Activated T-cell treated with anti-CD3 and anti-CD28 coated beads, Interleukin-2, amount 50 U/mL, for 72 hours (primary cell): ENCODE measurements at regions not wholly inside any gene's neighbourhood (a gene's known extent, or its start where the extent isn't known, plus 50 kb on each side); places are given as distances from the start of the nearest gene placed in this dataset.
"Not testable (repeated sequence)": the region's sequence is repeated elsewhere in the genome, so short reads cannot be mapped to it uniquely, and the experiment has no call there.

Experiments
- ATAC-seq, 2 donors: fragments of 150-1000 bp; cut with Tn5 transposase; replicated peaks in 1 of 2; 2 replicates each; pipeline ENCODE4 v1.10.0; 2021; ENCODE audit warnings: moderate library complexity in 2 of 2, mild to moderate bottlenecking in 1 of 2
- DNase-seq, 2 donors: peaks; one replicate each; pipeline ENCODE4 v3.0.0; 2021 to 2022; ENCODE audit warnings: mixed read lengths in 1 of 2
- H3K27ac Mint-ChIP-seq: one replicate; pipeline ENCODE4 v1.8.0; 2022; ENCODE audit warnings: mild to moderate bottlenecking, moderate library complexity, mixed read lengths
- H3K27me3 Mint-ChIP-seq: one replicate; pipeline ENCODE4 v1.8.0; 2022; ENCODE audit warnings: low read depth, mixed read lengths
- H3K36me3 Mint-ChIP-seq, 2 donors: one replicate each; pipeline ENCODE4 v1.8.0; 2022; ENCODE audit warnings: mixed read lengths in 2 of 2, mild to moderate bottlenecking in 1 of 2; ENCODE audit not compliant: insufficient read depth in 2 of 2
- H3K4me1 Mint-ChIP-seq: one replicate; pipeline ENCODE4 v1.8.0; 2022; ENCODE audit warnings: low read depth, mixed read lengths
- H3K4me3 Mint-ChIP-seq, 2 donors: one replicate each; pipeline ENCODE4 v1.8.0; 2022; ENCODE audit warnings: mild to moderate bottlenecking in 2 of 2, mixed read lengths in 2 of 2, moderate library complexity in 2 of 2
- H3K9me3 Mint-ChIP-seq, 2 donors: one replicate each; pipeline ENCODE4 v1.8.0; 2022; ENCODE audit warnings: mixed read lengths in 2 of 2

DNA sequence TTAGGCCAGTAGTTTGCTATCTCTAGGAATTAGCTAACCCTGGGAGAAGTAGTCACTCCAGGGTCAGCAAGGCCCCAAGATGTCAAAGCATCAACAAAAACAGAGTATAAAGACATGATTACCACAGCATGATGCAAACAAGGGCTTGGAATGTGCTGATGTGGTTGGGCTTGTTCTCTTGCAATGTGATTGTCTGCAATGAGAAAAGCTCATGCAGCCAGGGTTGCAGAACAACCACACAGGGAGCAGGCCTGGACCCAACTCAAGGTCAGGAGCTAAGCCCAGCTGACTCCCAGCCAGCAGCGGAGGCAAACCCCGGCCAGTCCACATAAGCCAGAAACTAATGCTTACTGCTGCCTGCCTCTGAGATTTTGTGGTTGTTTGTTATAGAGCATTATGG is 132.4 kb upstream of the ZC3H12C start:
- Mint-ChIP-seq H3K4me1 (peaks cover 4% of the 10 kb centered on the region), H3K36me3 (no peaks in the 10 kb centered on the region), H3K4me3 (no peak overlapping the region), H3K27ac (no peak overlapping the region), H3K27me3 (no peaks in the 10 kb centered on the region), H3K9me3 (peaks cover 0 to 2% of the 10 kb centered on the region in 2 donors)
- DNase-seq (no peak), ATAC-seq (no peak)

GRCh38 chr11:109961261-109961660 is 131.9 kb upstream of the ZC3H12C start:
- DNase-seq (no peak), ATAC-seq (no peak)
- Mint-ChIP-seq H3K27ac (no peak overlapping the region), H3K27me3 (no peaks in the 10 kb centered on the region), H3K4me3 (no peak overlapping the region), H3K4me1 (peaks cover 6% of the 10 kb centered on the region), H3K9me3 (peaks cover 0 to 2% of the 10 kb centered on the region in 2 donors), H3K36me3 (no peaks in the 10 kb centered on the region)

GRCh38 chr11:109963101-109963500 is 130.1 kb upstream of the ZC3H12C start:
- DNase-seq = no peak
- Mint-ChIP-seq H3K4me3 (no peak overlapping the region), H3K9me3 (peaks cover 0 to 4% of the 10 kb centered on the region in 2 donors), H3K4me1 (peaks cover 6% of the 10 kb centered on the region), H3K27ac (no peak overlapping the region), H3K27me3 (no peaks in the 10 kb centered on the region), H3K36me3 (no peaks in the 10 kb centered on the region)
- no peak for ATAC-seq

GRCh38 chr11:109964487-109964886 is 128.7 kb upstream of the ZC3H12C start:
- Mint-ChIP-seq H3K4me1 (peaks cover 6% of the 10 kb centered on the region), H3K27ac (no peak overlapping the region), H3K36me3 (no peaks in the 10 kb centered on the region), H3K9me3 (peaks cover 0 to 4% of the 10 kb centered on the region in 2 donors), H3K27me3 (peaks cover 8% of the 10 kb centered on the region), H3K4me3 (no peak overlapping the region)
- DNase-seq = no peak
- no peak for ATAC-seq

DNA sequence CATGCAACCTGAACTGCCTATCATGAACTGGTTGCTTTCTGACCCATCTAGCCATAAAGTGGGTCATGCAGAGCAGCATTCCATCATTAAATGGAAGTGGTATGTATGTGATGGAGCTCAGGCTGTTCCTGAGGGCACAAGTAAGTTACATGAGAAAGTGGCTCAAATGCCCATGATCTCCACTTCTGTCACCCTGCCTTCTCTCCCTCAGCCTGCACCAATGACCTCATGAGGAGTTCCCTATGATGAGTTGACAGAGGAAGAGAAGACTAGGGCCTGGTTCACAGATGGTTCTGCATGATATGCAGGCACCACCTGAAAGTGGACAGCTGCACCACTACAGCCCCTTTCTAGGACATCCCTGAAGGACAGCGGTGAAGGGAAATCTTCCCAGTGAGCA is 127.7 kb upstream of the ZC3H12C start:
- not testable (repeated sequence) for H3K4me1 Mint-ChIP-seq, H3K4me3 Mint-ChIP-seq, H3K36me3 Mint-ChIP-seq, ATAC-seq, DNase-seq, H3K9me3 Mint-ChIP-seq, H3K27ac Mint-ChIP-seq, H3K27me3 Mint-ChIP-seq

- H3K9me3 Mint-ChIP-seq, H3K27me3 Mint-ChIP-seq, ATAC-seq, H3K36me3 Mint-ChIP-seq, DNase-seq, H3K27ac Mint-ChIP-seq, H3K4me3 Mint-ChIP-seq: not testable (repeated sequence)
- H3K4me1 Mint-ChIP-seq = peaks cover 14% of the 10 kb centered on the region
These were observed 127.3 kb upstream of the ZC3H12C start for GRCh38 chr11:109965926-109966325.

DNA sequence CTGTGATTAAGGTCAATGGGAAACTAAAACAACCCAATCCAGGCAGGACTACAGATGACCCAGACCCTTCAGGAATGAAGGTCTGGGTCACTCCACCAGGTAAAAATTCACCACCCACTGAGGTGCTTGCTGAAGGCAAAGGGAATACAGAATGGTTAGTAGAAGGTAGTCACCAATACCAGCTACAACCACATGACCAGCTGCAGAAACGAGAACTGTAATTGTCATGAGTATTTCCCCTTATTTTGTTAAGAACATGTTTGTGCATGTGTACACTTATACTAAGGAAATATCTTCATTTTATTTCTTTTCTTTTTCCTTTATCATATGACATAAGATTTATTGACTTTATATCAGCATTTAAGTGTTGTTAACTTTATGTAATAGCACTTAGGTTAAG is 126.1 kb upstream of the ZC3H12C start:
- peaks cover 18% of the 10 kb centered on the region for H3K4me1 Mint-ChIP-seq
- H3K36me3 Mint-ChIP-seq, DNase-seq, H3K27me3 Mint-ChIP-seq, ATAC-seq, H3K4me3 Mint-ChIP-seq, H3K9me3 Mint-ChIP-seq, H3K27ac Mint-ChIP-seq: not testable (repeated sequence)

- ATAC-seq (no peak), DNase-seq (no peak)
- Mint-ChIP-seq H3K27ac (no peak overlapping the region), H3K4me3 (no peak overlapping the region), H3K27me3 (peaks cover 8% of the 10 kb centered on the region), H3K36me3 (no peaks in the 10 kb centered on the region), H3K9me3 (peaks cover 0 to 4% of the 10 kb centered on the region in 2 donors), H3K4me1 (peaks cover 18% of the 10 kb centered on the region)
These were observed 124.9 kb upstream of the ZC3H12C start for GRCh38 chr11:109968299-109968698.

DNA sequence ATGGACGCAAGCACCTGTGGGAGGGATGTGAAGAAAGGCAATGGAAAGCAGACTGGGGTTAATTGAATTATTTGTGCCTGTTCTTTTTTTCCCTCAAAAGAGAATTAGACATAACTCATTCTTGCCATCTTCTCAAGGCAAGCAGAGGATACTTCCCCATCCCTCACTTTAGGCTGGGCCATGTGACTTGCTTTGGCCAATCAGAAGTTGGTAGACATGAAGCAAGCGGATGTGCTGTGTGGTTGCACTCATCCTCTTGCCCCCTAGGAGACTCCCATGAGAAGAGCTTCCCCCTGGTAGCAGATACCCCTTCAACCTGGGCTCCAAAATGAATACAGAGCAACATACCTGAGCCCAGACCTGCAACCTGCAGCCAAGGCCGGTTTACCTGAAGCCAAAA is 124.4 kb upstream of the ZC3H12C start:
- Mint-ChIP-seq H3K27ac (no peak overlapping the region), H3K9me3 (peaks cover 0 to 4% of the 10 kb centered on the region in 2 donors), H3K4me3 (no peak overlapping the region), H3K36me3 (no peaks in the 10 kb centered on the region), H3K27me3 (peaks cover 8% of the 10 kb centered on the region), H3K4me1 (peaks cover 18% of the 10 kb centered on the region)
- ATAC-seq (no peak), DNase-seq (no peak)

DNA sequence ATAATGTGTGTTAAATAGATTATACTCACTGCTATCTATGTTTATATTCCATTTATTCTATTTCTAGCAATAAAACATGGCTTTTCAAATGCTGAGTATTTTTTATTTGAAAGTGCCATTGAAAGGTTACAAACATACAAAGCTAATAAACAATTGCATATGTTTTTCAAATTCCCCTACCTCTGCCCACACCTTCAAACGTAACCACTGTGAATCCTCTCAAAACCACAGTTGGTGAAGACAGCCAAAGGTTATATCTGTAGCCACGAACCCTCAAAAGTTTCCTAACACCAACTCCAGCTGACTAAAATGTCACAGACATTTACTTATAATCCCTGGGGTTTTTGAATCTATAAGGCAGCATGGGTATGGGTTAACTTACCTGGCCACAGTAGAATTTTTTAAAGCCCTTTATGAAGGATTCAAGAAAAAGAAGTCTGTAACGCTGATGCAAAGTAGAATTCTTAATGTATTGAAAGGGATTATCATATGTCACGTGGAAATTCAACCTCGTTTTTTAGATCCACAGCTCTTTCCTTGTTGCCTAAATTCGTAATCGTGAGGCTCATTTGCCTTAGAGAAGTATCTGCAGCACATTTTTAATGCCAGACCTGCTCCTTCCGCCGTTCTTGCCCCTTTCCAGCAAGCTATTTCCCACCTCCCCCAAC is 122.5 kb upstream of the ZC3H12C start:
- DNase-seq = peak; percentile 6 to 17
- H3K27me3 Mint-ChIP-seq = peaks cover 13% of the 10 kb centered on the region
- ATAC-seq = peak; percentile 69 to 91
- no peak overlapping the region for H3K27ac Mint-ChIP-seq
- H3K4me3 Mint-ChIP-seq = peak overlapping the region in 1 of 2 donors; percentile 3
- H3K9me3 Mint-ChIP-seq = peaks cover 0 to 3% of the 10 kb centered on the region in 2 donors
- H3K36me3 Mint-ChIP-seq = no peaks in the 10 kb centered on the region
- peaks cover 17% of the 10 kb centered on the region for H3K4me1 Mint-ChIP-seq

- Mint-ChIP-seq H3K36me3 (no peaks in the 10 kb centered on the region), H3K4me3 (peak overlapping the region in 1 of 2 donors; percentile 3), H3K4me1 (peaks cover 12% of the 10 kb centered on the region), H3K9me3 (peaks cover 0 to 2% of the 10 kb centered on the region in 2 donors), H3K27ac (no peak overlapping the region), H3K27me3 (peaks cover 13% of the 10 kb centered on the region)
- DNase-seq (no peak), ATAC-seq (peak in 1 of 2 donors; percentile 34)
These were observed 122.0 kb upstream of the ZC3H12C start for GRCh38 chr11:109971184-109971523.

DNA sequence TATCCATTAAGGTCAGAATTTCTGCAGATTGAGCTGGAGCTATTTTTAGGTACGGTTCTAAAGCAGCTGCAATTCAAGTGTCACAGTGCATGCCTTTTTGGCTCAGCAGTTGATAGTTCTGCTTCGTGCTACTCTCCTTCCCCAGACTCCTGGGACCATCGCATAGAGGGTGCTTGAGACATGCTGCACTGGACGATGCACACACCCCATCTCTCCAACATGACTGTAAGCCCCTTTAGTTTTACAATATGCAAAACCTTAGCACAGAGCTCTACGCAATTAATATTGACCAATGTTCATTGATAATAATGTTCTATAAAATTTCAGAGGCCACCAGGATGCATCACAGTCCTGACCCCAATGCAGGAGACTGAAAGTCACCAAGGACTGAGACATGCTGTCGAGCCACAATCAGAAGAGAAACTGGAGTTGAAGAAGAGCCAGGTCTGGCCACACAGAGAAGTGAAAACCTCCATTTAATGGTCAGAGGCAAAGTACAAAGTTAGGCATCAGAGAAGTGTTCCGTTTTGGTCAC is 120.9 kb upstream of the ZC3H12C start:
- H3K27ac Mint-ChIP-seq = no peak overlapping the region
- H3K4me3 Mint-ChIP-seq = no peak overlapping the region
- peaks cover 12% of the 10 kb centered on the region for H3K4me1 Mint-ChIP-seq

DNA sequence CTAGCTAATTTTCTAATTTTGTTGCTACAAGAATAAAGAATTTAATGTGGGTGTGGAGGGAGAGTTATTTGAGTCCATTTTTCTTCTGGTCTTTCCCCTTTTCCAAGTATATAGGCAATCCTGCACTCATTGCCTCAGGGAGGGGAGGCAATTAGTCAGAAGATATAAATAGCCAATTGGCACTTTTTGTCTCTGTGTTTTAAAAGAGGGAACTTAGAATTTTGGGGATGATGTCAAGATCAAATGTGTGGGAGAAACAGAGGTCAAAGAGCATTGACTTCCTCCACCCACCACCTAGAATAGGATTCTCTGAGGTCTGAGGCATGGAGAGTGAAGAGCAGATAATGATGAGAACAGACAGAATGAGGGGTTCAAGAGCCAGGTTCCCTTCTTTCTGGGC is 120.3 kb upstream of the ZC3H12C start:
- Mint-ChIP-seq H3K27ac (no peak overlapping the region), H3K9me3 (no peaks in the 10 kb centered on the region), H3K4me1 (peaks cover 12% of the 10 kb centered on the region), H3K27me3 (peaks cover 13% of the 10 kb centered on the region), H3K36me3 (no peaks in the 10 kb centered on the region), H3K4me3 (no peak overlapping the region)
- DNase-seq (no peak), ATAC-seq (no peak)

More for the DNA sequence above, 120.9 kb upstream of the ZC3H12C start:
- no peaks in the 10 kb centered on the region for H3K9me3 Mint-ChIP-seq
- DNase-seq (no peak), ATAC-seq (no peak)
- H3K27me3 Mint-ChIP-seq = peaks cover 13% of the 10 kb centered on the region
- H3K36me3 Mint-ChIP-seq = no peaks in the 10 kb centered on the region

DNA sequence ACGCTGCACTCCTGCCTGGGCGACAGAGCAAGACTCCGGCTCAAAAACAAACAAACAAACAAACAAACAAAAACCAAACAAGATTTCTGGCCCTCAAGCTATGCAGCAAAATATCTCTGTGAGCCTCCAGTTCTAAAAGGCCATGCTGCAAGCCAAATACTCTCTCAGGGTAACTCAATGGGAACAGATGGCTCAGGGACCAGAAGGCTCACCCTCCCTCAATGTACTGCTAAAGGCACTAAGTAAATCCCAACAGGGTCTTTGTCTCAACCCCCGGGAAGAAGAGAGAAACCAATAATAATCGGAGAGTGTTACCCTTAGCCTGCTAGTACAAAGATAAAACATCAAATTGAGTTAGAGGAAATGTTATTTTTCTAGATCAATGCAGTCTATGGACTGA is 119.7 kb upstream of the ZC3H12C start:
- ATAC-seq (no peak), DNase-seq (no peak)
- Mint-ChIP-seq H3K4me3 (no peak overlapping the region), H3K4me1 (peaks cover 12% of the 10 kb centered on the region), H3K27ac (no peak overlapping the region), H3K36me3 (no peaks in the 10 kb centered on the region), H3K27me3 (peaks cover 11% of the 10 kb centered on the region), H3K9me3 (no peaks in the 10 kb centered on the region)
